ENCODE measurements at regions not wholly inside any gene's neighbourhood (a gene's known extent, or its start where the extent isn't known, plus 50 kb on each side); places are given as distances from the start of the nearest gene placed in this dataset.

- Mint-ChIP-seq H3K9me3 (no peaks in the 10 kb centered on the region), H3K27ac (ENCODE audit: unreplicated experiment) (no peak overlapping the region)
These were observed 156.0 kb downstream of the CEBPB start for GRCh38 chr20:50346374-50347283.

GRCh38 chr20:50347284-50348063 is 156.8 kb downstream of the CEBPB start:
- H3K27ac Mint-ChIP-seq (ENCODE audit: unreplicated experiment) = no peak overlapping the region
- H3K36me3 Mint-ChIP-seq (ENCODE audit: low read depth) = no peaks in the 10 kb centered on the region

More at GRCh38 chr20:50346374-50347283, 156.0 kb downstream of the CEBPB start:
- H3K27me3 Mint-ChIP-seq (ENCODE audit: low read depth) = no peaks in the 10 kb centered on the region
- H3K4me1 Mint-ChIP-seq = peaks cover 15% of the 10 kb centered on the region
- no peak overlapping the region for H3K4me3 Mint-ChIP-seq
- DNase-seq (ENCODE audit: low read depth, low spot score) = no peak
- no peaks in the 10 kb centered on the region for H3K36me3 Mint-ChIP-seq (ENCODE audit: low read depth)
- no peak for TF ChIP-seq CTCF (conservative IDR thresholded peaks at IDR 0.05)

GRCh38 chr20:50348096-50348495 is 157.5 kb downstream of the CEBPB start:
- H3K27me3 Mint-ChIP-seq (ENCODE audit: low read depth) = no peaks in the 10 kb centered on the region
- no peaks in the 10 kb centered on the region for H3K9me3 Mint-ChIP-seq
- no peaks in the 10 kb centered on the region for H3K36me3 Mint-ChIP-seq (ENCODE audit: low read depth)
- TF ChIP-seq CTCF (conservative IDR thresholded peaks at IDR 0.05) = no peak
- H3K27ac Mint-ChIP-seq (ENCODE audit: unreplicated experiment) = no peak overlapping the region
- no peak overlapping the region for H3K4me3 Mint-ChIP-seq
- peaks cover 21% of the 10 kb centered on the region for H3K4me1 Mint-ChIP-seq
- no peak for DNase-seq (ENCODE audit: low read depth, low spot score)

More at GRCh38 chr20:50347284-50348063, 156.8 kb downstream of the CEBPB start:
- TF ChIP-seq CTCF (conservative IDR thresholded peaks at IDR 0.05) = no peak
- no peak for DNase-seq (ENCODE audit: low read depth, low spot score)
- Mint-ChIP-seq H3K9me3 (no peaks in the 10 kb centered on the region), H3K4me3 (no peak overlapping the region), H3K27me3 (ENCODE audit: low read depth) (no peaks in the 10 kb centered on the region), H3K4me1 (peaks cover 17% of the 10 kb centered on the region)

- no peak for TF ChIP-seq CTCF (conservative IDR thresholded peaks at IDR 0.05)
- DNase-seq (ENCODE audit: low read depth, low spot score) = no peak
- Mint-ChIP-seq H3K9me3 (no peaks in the 10 kb centered on the region), H3K4me1 (peaks cover 29% of the 10 kb centered on the region), H3K27me3 (ENCODE audit: low read depth) (no peaks in the 10 kb centered on the region), H3K36me3 (ENCODE audit: low read depth) (no peaks in the 10 kb centered on the region), H3K4me3 (no peak overlapping the region), H3K27ac (ENCODE audit: unreplicated experiment) (no peak overlapping the region)
These were observed 159.5 kb upstream of the PTPN1 start for GRCh38 chr20:50350510-50351249.

GRCh38 chr20:50351541-50351940 is 158.6 kb upstream of the PTPN1 start:
- peaks cover 22% of the 10 kb centered on the region for H3K4me1 Mint-ChIP-seq
- TF ChIP-seq CTCF (conservative IDR thresholded peaks at IDR 0.05) = no peak
- H3K4me3 Mint-ChIP-seq = no peak overlapping the region
- H3K36me3 Mint-ChIP-seq (ENCODE audit: low read depth) = no peaks in the 10 kb centered on the region
- DNase-seq (ENCODE audit: low read depth, low spot score) = no peak
- no peaks in the 10 kb centered on the region for H3K27me3 Mint-ChIP-seq (ENCODE audit: low read depth)
- no peaks in the 10 kb centered on the region for H3K9me3 Mint-ChIP-seq
- no peak overlapping the region for H3K27ac Mint-ChIP-seq (ENCODE audit: unreplicated experiment)

Data from neural crest cell (in vitro differentiated cells).